Iris pigment epithelial cell (primary cell): ENCODE measurements at regions not wholly inside any gene's neighbourhood (a gene's known extent, or its start where the extent isn't known, plus 50 kb on each side); places are given as distances from the start of the nearest gene placed in this dataset.

Source experiments
- DNase-seq: peaks from one replicate; pipeline ENCODE4 v3.0.0-alpha.2; 2011; ENCODE audit warnings: low read depth

DNA sequence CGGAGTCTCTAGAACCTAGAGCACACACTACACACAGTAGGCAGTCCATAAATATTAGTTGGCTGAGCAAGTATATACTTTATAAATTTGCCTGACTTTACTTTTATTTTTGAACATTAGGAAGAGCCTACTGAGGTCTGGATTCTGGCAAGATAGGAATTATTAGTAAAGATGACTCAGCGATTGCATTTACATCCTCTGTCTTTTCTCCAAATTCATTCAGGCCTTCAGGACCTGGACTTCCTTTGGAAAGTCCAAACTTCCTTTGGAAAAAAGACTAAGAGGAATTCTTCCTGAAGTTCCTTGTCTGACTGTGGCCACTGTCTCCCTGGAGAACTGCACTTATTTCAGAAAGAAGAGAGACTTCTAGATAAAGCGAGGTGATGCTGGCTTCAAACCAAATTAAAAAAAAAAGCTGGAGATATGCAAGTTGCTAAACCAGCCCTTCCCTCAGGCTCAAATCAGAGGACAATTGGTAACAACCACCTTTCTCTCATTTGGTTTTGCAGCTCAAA lies 251.3 kb downstream of the GAS1 start:
- DNase-seq, result peak; percentile 23

GRCh38 chr9:86690034-86690433 lies 257.3 kb downstream of the GAS1 start:
- DNase-seq, result no peak

GRCh38 chr9:86687788-86688187 lies 259.5 kb downstream of the GAS1 start:
- DNase-seq, result no peak

GRCh38 chr9:86685556-86685955 lies 261.8 kb downstream of the GAS1 start:
- DNase-seq, result no peak

- DNase-seq, result no peak
Measured at GRCh38 chr9:86684148-86684547, 263.2 kb downstream of the GAS1 start.

DNA sequence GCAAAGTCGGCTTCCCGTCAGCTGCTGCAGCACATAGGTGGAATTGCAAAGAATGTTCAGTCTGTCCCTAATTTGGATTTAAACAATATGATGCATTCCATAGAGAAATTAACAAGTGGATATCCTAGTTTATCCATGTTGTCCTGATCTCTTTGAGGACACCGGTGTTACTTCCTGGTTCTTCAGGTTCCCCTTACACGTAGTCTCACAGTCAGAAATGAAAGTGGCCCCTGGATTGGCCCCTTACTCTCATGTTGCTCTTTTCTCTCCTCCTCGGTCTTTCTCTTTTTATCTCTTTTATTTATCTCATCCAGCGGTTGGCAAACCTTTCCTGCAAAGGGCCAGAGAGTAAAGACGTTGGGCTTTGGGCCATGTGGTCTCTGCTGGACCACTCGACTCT lies 265.1 kb downstream of the GAS1 start:
- no peak for DNase-seq

GRCh38 chr9:86679909-86680308 lies 267.4 kb downstream of the GAS1 start:
- DNase-seq, result no peak

DNA sequence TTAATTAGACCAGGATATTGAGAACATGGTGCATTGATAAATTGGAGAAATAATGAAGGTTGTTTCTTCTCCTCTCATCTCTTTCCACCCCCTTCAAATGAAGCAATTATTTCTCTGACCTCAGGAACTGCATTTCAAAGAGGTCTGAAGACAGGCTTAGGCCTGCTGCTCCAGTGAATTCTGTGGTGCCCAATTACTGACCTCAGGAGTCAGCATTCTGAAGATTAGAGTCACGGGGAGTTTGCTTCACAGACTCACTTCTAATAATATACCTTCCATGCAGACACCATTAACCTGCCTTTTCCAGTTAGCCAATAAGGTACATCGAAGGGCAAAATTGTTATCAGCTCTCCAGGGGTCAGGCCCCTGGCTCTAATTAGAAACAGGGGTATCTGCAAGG lies 270.9 kb downstream of the GAS1 start:
- no peak for DNase-seq

GRCh38 chr9:86675805-86676204 lies 271.5 kb downstream of the GAS1 start:
- no peak for DNase-seq

GRCh38 chr9:86674487-86674886 lies 272.8 kb downstream of the GAS1 start:
- no peak for DNase-seq

DNA sequence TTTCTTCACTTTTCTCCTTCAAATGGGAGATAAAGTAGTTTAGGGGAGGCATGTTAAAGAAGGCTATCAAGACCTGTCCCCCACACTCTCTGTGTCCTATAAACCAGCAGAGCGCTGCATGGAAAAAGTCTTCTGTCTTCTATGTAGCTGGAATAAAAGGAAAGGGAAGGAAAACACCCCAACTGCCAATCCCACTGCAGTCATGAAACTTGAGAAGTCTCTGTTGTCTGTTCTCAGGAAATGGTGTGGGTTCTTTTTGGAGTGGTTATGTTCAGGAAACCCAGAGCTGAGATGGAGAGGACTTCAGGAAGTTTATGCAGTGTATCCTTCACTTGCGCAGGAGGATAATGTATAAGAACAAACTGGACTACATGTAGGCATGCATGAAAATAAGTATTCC lies 274.3 kb downstream of the GAS1 start:
- no peak for DNase-seq

DNA sequence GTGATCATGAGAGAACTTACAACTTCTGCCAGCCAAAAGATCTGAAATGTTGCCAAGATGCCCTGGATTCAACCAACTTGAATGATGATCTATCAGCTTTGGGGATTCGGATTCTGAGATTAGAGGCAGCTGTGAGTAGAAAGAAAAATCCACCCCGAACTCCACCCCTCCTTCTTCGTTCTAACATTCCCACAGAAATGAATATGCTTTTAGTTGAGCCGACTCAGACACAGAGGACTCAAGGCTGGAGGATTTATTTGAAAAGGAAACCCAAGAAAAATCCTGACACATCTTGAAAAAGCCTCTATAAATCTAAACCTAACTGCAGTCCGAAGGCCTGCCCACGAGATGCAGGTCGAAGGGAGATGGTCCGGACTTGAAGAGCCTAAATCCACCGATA lies 275.0 kb downstream of the GAS1 start:
- no peak for DNase-seq

DNA sequence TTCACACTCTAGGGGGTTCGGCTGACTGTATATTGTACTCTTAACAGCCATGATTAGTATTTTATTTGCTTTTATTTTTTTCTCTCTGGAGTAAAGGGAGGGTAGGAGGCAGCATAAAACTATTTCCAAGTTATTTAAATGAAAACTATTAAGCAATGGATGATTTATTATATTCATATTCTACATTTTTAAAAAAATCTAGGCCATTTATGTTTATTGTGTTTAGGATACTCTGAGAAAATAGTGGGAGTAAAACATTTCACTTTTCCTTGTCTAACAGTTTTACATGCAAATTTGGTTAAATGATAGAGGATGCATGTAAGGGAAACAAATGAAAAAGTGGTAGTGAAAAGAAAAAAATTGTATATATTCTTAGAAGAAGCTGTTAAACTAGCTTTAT lies 276.3 kb downstream of the GAS1 start:
- DNase-seq, result no peak

- no peak for DNase-seq
Measured at GRCh38 chr9:86670536-86670935, 276.8 kb downstream of the GAS1 start.

DNA sequence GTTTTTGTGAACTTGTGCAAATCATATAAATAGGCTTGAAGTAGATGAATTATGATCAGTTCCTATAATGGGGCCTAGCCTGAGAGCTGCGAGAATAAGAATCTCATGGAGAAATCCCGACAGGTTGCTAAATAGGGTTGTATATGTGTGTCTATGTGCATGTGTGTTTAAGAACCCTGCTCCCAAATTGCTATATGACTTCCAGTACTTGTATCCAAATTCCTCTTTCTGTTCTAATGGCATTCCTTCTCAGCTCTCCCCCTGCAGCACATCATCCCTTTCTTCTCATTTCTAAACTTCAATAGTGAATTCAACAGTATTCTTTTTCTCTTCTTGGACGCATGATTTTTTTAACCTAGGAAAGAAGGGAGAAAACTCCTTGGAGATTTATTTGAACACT lies 277.2 kb downstream of the GAS1 start:
- no peak for DNase-seq

- no peak for DNase-seq
Measured at GRCh38 chr9:86669422-86669821, 277.9 kb downstream of the GAS1 start.

GRCh38 chr9:86668488-86668887 lies 278.8 kb downstream of the GAS1 start:
- DNase-seq, result no peak

GRCh38 chr9:86667307-86667706 lies 280.0 kb downstream of the GAS1 start:
- peak; percentile 41 for DNase-seq

- no peak for DNase-seq
Measured at GRCh38 chr9:86665416-86665815, 281.9 kb downstream of the GAS1 start.

GRCh38 chr9:86664603-86665002 lies 282.7 kb downstream of the GAS1 start:
- peak; percentile 15 for DNase-seq

DNA sequence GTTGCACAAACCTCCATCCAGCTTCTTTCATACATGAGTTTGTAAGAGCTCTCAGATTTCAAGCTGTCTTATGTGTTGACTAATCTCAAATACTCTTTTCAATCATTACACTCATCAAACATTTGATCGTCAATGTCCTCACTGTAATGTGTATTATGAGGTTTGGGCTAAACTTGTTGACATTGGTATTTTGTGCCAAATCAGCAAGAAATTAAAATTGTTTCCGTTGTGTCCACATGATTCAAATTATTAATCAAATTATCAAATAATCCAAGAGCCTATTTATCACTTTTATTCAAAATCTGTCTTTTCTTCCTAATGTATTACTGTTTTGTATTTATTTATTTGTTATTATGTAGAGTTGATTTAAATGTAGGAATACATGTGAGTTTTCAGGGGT lies 283.4 kb downstream of the GAS1 start:
- DNase-seq, result no peak

DNA sequence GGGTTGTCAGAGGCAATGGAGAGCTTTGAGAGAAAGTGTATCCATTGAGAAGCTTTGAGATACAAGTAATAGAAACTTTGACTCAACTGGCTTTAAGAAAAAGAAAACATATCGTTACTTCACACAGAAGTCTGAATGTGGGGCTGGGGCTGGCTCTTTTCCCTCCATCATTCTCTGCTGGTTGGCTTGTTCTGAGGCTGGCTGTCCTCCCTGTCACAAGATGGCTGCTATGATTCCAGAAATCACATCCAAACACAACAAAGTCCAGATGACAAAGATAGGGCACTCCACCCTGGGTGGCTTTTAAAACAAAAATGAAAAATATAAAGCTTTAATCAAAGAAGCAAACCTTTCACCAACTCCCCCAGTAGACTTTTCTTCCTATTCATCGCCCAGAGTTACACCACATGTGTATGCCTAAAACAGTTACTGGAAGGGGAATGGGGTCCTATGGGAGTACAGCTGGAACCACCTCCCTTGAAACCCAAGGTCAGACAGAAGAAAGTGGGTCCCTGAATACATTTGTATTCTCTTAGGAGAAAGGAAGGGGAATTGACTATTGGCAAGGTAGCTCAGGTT lies 284.3 kb downstream of the GAS1 start:
- no peak for DNase-seq

GRCh38 chr9:86660146-86660943 lies 287.0 kb downstream of the GAS1 start:
- peak; percentile 95 for DNase-seq
